GM12878 (cell line): ENCODE measurements at regions not wholly inside any gene's neighbourhood (a gene's known extent, or its start where the extent isn't known, plus 50 kb on each side); places are given as distances from the start of the nearest gene placed in this dataset.

Experiments
- ATAC-seq: fragments of 200-7000 bp; cut with Tn5 transposase; 3 replicates; pipeline ENCODE4 v1.9.1; 2020; ENCODE audit warnings: mild to moderate bottlenecking, moderate library complexity
- BruUV-seq: library from RNA; stranded (reverse); fragments of 400-500 nt; replicated peaks from 2 replicates; lab custom pipeline; 2021; lab: Mats Ljungman, UMichigan
- CTCF ChIA-PET: fragments of 300-600 bp; sonication (Branson Sonifier 250); formaldehyde crosslinking; extraction: SDS; loops from one replicate; lab custom pipeline; 2021; ENCODE audit warnings: inconsistent platforms; lab: Yijun Ruan, JAX
- POLR2A ChIA-PET: fragments of 350-600 bp; formaldehyde crosslinking; extraction: SDS; loops from one replicate; lab custom pipeline; 2021; ENCODE audit warnings: inconsistent platforms; lab: Charles Lee
- RAD21 ChIA-PET: fragments of 300-600 bp; sonication (Branson Sonifier 250); formaldehyde crosslinking; loops from one replicate; lab custom pipeline; 2023; ENCODE audit warnings: antibody characterized with exemption; ENCODE audit not compliant: unreplicated experiment; lab: Charles Lee
- SMC1A ChIA-PET: fragments of 300-600 bp; sonication (Branson Sonifier 250); formaldehyde crosslinking; loops from one replicate; lab custom pipeline; 2023; ENCODE audit not compliant: unreplicated experiment, uncharacterized antibody; lab: Charles Lee
- DNase-seq: peaks from one replicate; pipeline ENCODE4 v3.0.0-alpha.2; 2011; ENCODE audit warnings: low read depth, low spot score
- FAIRE-seq: peaks from 3 replicates; lab custom pipeline; 2011; peaks lifted over from hg19 to GRCh38; lab: Jason Lieb, UNC
- H2AFZ ChIP-seq: 2 replicates; pipeline ENCODE4 v1.6.0; 2011; ENCODE audit warnings: low read depth, low read length, control low read depth; ENCODE audit not compliant: control insufficient read depth
- H3K27ac ChIP-seq: 2 replicates; pipeline ENCODE4 v1.5.1; 2011; ENCODE audit warnings: control low read depth; ENCODE audit not compliant: control insufficient read depth, insufficient read depth
- H3K27me3 ChIP-seq, 2 experiments: replicated peaks in 1 of 2; 2 replicates each; pipeline versions ENCODE4 v1.6.0 to v1.6.1; 2011; ENCODE audit warnings: low read length in 1 of 2; ENCODE audit not compliant: control insufficient read depth in 2 of 2, insufficient read depth in 2 of 2
- H3K36me3 ChIP-seq, 2 experiments: 2 replicates each; pipeline ENCODE4 v1.5.1; 2011; ENCODE audit warnings: low read length in 1 of 2; ENCODE audit not compliant: control insufficient read depth in 2 of 2, insufficient read depth in 2 of 2
- H3K4me1 ChIP-seq: 2 replicates; pipeline ENCODE4 v1.6.1; 2011; ENCODE audit warnings: mild to moderate bottlenecking, low read length, moderate library complexity, mixed read lengths; ENCODE audit not compliant: control insufficient read depth, insufficient read depth
- H3K4me2 ChIP-seq: 2 replicates; pipeline ENCODE4 v1.6.0; 2011; ENCODE audit warnings: control low read depth; ENCODE audit not compliant: control insufficient read depth, insufficient read depth
- H3K4me3 ChIP-seq: fragments of 200-600 bp; sonication (generic); 2 replicates; pipeline ENCODE4 v1.5.1; 2016
- H3K79me2 ChIP-seq: 2 replicates; pipeline ENCODE4 v1.6.0; 2011; ENCODE audit warnings: low read length; ENCODE audit not compliant: control insufficient read depth, insufficient read depth
- H3K9ac ChIP-seq: 2 replicates; pipeline ENCODE4 v1.8.0; 2011; ENCODE audit warnings: low read length, control low read depth, mixed read lengths; ENCODE audit not compliant: control insufficient read depth, insufficient read depth
- H3K9me3 ChIP-seq: replicated peaks from 3 replicates; pipeline ENCODE4 v1.5.1; 2011; ENCODE audit warnings: mild to moderate bottlenecking, low read length; ENCODE audit not compliant: control insufficient read depth, insufficient read depth
- H4K20me1 ChIP-seq: 2 replicates; pipeline ENCODE4 v1.6.0; 2011; ENCODE audit not compliant: control insufficient read depth, insufficient read depth
- RCOR1 ChIP-seq: conservative IDR thresholded peaks from 2 replicates; pipeline ENCODE4 v1.6.1; 2012; ENCODE audit warnings: low read depth, low read length, improper control_type of control experiment
- WGBS: methylation state at CpG from one replicate; pipeline ENCODE4 v1.1.6; 2016; ENCODE audit warnings: low lambda C conversion rate; ENCODE audit not compliant: insufficient replicate concordance, insufficient coverage; ENCODE audit errors: missing lambda C conversion rate; 5-methylcytosine and 5-hydroxymethylcytosine counted together
- in situ Hi-C: fragments of 300-500 bp; cut with MboI; formaldehyde crosslinking; loops from 9 replicates; pipeline ENCODE4 v1.14.3; 2018; ENCODE audit warnings: mixed read lengths
- intact Hi-C: fragments of 100-400 bp; cut with micrococcal nuclease; formaldehyde crosslinking; loops from one replicate; pipeline ENCODE4 v1.14.2; 2022; ENCODE audit not compliant: unreplicated experiment
- TF ChIP-seq, protein P1 (sequence below): fragments of 450-650 bp; IDR thresholded peaks from 2 replicates; pipeline ENCODE4 v1.6.1; 2017; ENCODE audit warnings: mild to moderate bottlenecking, moderate library complexity
- TF ChIP-seq, protein P2 (sequence below): IDR thresholded peaks from 2 replicates; pipeline ENCODE4 v1.6.1; 2012; ENCODE audit warnings: improper control_type of control experiment, low read depth, low read length; ENCODE audit not compliant: insufficient replicate concordance

DNA sequence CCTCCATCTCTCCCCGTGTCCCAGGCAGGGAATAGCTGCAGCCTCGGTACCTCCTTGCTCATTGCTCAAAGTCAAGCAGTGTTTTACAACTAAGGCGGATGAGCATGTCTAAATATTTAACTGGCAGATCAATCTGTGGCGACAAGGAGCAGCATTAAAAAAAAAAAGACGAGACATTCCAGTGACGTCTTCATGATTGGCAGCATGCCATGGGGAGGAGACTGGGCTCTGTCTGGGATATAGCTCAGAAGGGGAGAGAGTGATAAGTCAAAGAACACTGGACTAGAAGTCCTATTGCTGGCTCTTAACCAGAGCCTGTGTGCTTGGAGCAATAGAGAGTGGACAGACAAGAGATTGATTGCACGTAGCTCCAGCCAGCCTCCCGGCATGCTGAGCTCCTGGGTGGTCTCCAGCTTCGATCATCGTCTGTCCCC lies 287.5 kb upstream of the PODXL start:
- ChIA-PET RAD21 (no interaction called here), CTCF (interaction anchor here (1.0 to 1.4 kb wide), 2 partner anchors 15 to 152 kb away, joined by 3 to 4 read pairs; no protein-coding TSS in a partner anchor), POLR2A (no interaction called here), SMC1A (no interaction called here)
- H3K9ac ChIP-seq = no peak overlapping the region
- in situ Hi-C loops (no loop called here), intact Hi-C loops (no loop called here)
- H3K79me2 ChIP-seq = no peaks in the 10 kb centered on the region
- ATAC-seq = no peak
- peaks cover 0 to 1% of the 10 kb centered on the region in 2 experiments; a peak in 1 of 4 replicates for H3K27me3 ChIP-seq
- H3K4me1 ChIP-seq = no peaks in the 10 kb centered on the region
- no TSS peak for BruUV-seq
- no peaks in the 10 kb centered on the region for H4K20me1 ChIP-seq
- H3K4me2 ChIP-seq = no peak overlapping the region
- DNase-seq = no peak
- no peak overlapping the region for H3K4me3 ChIP-seq
- 15% methylated on average over 10 of the region's 10 CpGs for WGBS
- no peak overlapping the region for H2AFZ ChIP-seq
- H3K9me3 ChIP-seq = no peaks in the 10 kb centered on the region
- TF ChIP-seq, protein P1, sequence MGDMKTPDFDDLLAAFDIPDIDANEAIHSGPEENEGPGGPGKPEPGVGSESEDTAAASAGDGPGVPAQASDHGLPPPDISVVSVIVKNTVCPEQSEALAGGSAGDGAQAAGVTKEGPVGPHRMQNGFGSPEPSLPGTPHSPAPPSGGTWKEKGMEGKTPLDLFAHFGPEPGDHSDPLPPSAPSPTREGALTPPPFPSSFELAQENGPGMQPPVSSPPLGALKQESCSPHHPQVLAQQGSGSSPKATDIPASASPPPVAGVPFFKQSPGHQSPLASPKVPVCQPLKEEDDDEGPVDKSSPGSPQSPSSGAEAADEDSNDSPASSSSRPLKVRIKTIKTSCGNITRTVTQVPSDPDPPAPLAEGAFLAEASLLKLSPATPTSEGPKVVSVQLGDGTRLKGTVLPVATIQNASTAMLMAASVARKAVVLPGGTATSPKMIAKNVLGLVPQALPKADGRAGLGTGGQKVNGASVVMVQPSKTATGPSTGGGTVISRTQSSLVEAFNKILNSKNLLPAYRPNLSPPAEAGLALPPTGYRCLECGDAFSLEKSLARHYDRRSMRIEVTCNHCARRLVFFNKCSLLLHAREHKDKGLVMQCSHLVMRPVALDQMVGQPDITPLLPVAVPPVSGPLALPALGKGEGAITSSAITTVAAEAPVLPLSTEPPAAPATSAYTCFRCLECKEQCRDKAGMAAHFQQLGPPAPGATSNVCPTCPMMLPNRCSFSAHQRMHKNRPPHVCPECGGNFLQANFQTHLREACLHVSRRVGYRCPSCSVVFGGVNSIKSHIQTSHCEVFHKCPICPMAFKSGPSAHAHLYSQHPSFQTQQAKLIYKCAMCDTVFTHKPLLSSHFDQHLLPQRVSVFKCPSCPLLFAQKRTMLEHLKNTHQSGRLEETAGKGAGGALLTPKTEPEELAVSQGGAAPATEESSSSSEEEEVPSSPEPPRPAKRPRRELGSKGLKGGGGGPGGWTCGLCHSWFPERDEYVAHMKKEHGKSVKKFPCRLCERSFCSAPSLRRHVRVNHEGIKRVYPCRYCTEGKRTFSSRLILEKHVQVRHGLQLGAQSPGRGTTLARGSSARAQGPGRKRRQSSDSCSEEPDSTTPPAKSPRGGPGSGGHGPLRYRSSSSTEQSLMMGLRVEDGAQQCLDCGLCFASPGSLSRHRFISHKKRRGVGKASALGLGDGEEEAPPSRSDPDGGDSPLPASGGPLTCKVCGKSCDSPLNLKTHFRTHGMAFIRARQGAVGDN = no peak
- TF ChIP-seq, protein P2, sequence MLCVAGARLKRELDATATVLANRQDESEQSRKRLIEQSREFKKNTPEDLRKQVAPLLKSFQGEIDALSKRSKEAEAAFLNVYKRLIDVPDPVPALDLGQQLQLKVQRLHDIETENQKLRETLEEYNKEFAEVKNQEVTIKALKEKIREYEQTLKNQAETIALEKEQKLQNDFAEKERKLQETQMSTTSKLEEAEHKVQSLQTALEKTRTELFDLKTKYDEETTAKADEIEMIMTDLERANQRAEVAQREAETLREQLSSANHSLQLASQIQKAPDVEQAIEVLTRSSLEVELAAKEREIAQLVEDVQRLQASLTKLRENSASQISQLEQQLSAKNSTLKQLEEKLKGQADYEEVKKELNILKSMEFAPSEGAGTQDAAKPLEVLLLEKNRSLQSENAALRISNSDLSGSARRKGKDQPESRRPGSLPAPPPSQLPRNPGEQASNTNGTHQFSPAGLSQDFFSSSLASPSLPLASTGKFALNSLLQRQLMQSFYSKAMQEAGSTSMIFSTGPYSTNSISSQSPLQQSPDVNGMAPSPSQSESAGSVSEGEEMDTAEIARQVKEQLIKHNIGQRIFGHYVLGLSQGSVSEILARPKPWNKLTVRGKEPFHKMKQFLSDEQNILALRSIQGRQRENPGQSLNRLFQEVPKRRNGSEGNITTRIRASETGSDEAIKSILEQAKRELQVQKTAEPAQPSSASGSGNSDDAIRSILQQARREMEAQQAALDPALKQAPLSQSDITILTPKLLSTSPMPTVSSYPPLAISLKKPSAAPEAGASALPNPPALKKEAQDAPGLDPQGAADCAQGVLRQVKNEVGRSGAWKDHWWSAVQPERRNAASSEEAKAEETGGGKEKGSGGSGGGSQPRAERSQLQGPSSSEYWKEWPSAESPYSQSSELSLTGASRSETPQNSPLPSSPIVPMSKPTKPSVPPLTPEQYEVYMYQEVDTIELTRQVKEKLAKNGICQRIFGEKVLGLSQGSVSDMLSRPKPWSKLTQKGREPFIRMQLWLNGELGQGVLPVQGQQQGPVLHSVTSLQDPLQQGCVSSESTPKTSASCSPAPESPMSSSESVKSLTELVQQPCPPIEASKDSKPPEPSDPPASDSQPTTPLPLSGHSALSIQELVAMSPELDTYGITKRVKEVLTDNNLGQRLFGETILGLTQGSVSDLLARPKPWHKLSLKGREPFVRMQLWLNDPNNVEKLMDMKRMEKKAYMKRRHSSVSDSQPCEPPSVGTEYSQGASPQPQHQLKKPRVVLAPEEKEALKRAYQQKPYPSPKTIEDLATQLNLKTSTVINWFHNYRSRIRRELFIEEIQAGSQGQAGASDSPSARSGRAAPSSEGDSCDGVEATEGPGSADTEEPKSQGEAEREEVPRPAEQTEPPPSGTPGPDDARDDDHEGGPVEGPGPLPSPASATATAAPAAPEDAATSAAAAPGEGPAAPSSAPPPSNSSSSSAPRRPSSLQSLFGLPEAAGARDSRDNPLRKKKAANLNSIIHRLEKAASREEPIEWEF = no peak
- no peak for TF ChIP-seq RCOR1
- H3K27ac ChIP-seq = no peak overlapping the region
- FAIRE-seq = no peak
- no peaks in the 10 kb centered on the region for H3K36me3 ChIP-seq
